Natural killer cell (primary cell): ENCODE measurements at regions not wholly inside any gene's neighbourhood (a gene's known extent, or its start where the extent isn't known, plus 50 kb on each side); places are given as distances from the start of the nearest gene placed in this dataset.

Experiments used
- ATAC-seq, 3 donors: fragments of 150-1000 bp in 2 of 3; fragments of 200-7000 bp in 1 of 3; cut with Tn5 transposase; 1 replicate in 1 of 3; 2 replicates in 2 of 3; pipeline ENCODE4 v1.10.0; 2021; ENCODE audit warnings: mild to moderate bottlenecking in 2 of 3, moderate library complexity in 2 of 3
- DNase-seq, 2 donors: peaks; one replicate each; pipeline versions ENCODE4 v3.0.0 to v3.0.0-alpha.2; 2013 to 2021; ENCODE audit warnings: mixed read lengths in 1 of 2
- H3K27ac ChIP-seq: one replicate; pipeline ENCODE4 v1.5.1; 2013; ENCODE audit warnings: mild to moderate bottlenecking, low read length
- H3K27me3 ChIP-seq: one replicate; pipeline ENCODE4 v1.6.1; 2013; ENCODE audit warnings: low read length; ENCODE audit not compliant: control insufficient read depth, insufficient read depth
- H3K36me3 ChIP-seq: one replicate; pipeline ENCODE4 v1.6.1; 2013; ENCODE audit warnings: low read length; ENCODE audit not compliant: control insufficient read depth, insufficient read depth
- H3K4me1 ChIP-seq: one replicate; pipeline ENCODE4 v1.6.1; 2013; ENCODE audit warnings: low read length; ENCODE audit not compliant: control insufficient read depth, insufficient read depth
- H3K4me3 ChIP-seq: one replicate; pipeline ENCODE4 v1.5.1; 2013; ENCODE audit warnings: low read length
- H3K9me3 ChIP-seq: one replicate; pipeline ENCODE4 v1.6.1; 2013; ENCODE audit warnings: low read length; ENCODE audit not compliant: control insufficient read depth, insufficient read depth
- H3K27ac Mint-ChIP-seq, 2 donors: one replicate each; pipeline ENCODE4 v1.8.0; 2022; ENCODE audit warnings: mild to moderate bottlenecking in 2 of 2, mixed read lengths in 2 of 2, moderate library complexity in 1 of 2
- H3K27me3 Mint-ChIP-seq, 2 donors: one replicate each; pipeline ENCODE4 v1.8.0; 2022; ENCODE audit warnings: low read depth in 2 of 2, mixed read lengths in 2 of 2
- H3K36me3 Mint-ChIP-seq: one replicate; pipeline ENCODE4 v1.8.0; 2022; ENCODE audit warnings: mixed read lengths
- H3K4me1 Mint-ChIP-seq, 2 donors: one replicate each; pipeline ENCODE4 v1.8.0; 2022; ENCODE audit warnings: mixed read lengths in 2 of 2
- H3K4me3 Mint-ChIP-seq: one replicate; pipeline ENCODE4 v1.8.0; 2022; ENCODE audit warnings: mild to moderate bottlenecking, moderate library complexity, mixed read lengths
- H3K9me3 Mint-ChIP-seq, 2 donors: one replicate each; pipeline ENCODE4 v1.8.0; 2022; ENCODE audit warnings: mixed read lengths in 2 of 2
- WGBS: methylation state at CpG from one replicate; pipeline ENCODE4 v1.1.7; 2013; ENCODE audit warnings: missing lambda C conversion rate; ENCODE audit not compliant: insufficient coverage; 5-methylcytosine and 5-hydroxymethylcytosine counted together
- intact Hi-C: fragments of 100-400 bp; cut with micrococcal nuclease; formaldehyde crosslinking; loops from one replicate; pipeline ENCODE4 v1.14.2; 2022
- TF ChIP-seq, protein P1 (sequence below): fragments of 200-600 bp; IDR thresholded peaks from one replicate; pipeline ENCODE4 v1.8.0; 2022; ENCODE audit warnings: antibody characterized with exemption

DNA sequence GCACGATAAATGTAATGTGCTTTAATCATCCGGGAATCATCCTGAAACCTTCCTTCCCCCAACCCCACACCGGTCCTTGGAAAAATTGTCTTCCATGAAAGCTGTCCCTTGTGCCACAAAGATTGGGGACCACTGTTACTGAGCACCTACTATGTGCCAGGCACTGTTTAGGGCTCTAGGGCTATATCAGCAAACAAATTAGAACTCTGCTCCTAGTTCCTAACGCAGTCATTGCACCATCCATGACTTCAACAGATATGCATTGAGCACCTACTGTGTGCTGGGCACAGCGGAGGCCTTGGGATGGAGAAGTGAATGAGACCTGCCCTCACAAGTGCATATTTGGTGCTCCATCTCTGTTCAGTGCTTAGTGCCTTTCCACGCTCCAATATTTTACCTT lies 50.3 kb upstream of the BLCAP start:
- H3K4me3 ChIP-seq, result no peak overlapping the region
- ATAC-seq, result no peak
- no peaks in the 10 kb centered on the region for H3K4me1 ChIP-seq
- H3K4me1 Mint-ChIP-seq, result no peaks in the 10 kb centered on the region
- TF ChIP-seq, protein P1, sequence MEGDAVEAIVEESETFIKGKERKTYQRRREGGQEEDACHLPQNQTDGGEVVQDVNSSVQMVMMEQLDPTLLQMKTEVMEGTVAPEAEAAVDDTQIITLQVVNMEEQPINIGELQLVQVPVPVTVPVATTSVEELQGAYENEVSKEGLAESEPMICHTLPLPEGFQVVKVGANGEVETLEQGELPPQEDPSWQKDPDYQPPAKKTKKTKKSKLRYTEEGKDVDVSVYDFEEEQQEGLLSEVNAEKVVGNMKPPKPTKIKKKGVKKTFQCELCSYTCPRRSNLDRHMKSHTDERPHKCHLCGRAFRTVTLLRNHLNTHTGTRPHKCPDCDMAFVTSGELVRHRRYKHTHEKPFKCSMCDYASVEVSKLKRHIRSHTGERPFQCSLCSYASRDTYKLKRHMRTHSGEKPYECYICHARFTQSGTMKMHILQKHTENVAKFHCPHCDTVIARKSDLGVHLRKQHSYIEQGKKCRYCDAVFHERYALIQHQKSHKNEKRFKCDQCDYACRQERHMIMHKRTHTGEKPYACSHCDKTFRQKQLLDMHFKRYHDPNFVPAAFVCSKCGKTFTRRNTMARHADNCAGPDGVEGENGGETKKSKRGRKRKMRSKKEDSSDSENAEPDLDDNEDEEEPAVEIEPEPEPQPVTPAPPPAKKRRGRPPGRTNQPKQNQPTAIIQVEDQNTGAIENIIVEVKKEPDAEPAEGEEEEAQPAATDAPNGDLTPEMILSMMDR, result no peak
- H3K27ac Mint-ChIP-seq, result no peak overlapping the region
- no peak overlapping the region for H3K4me3 Mint-ChIP-seq
- 88% methylated on average over 6 of the region's 6 CpGs for WGBS
- DNase-seq, result no peak
- no peak overlapping the region for H3K27ac ChIP-seq
- intact Hi-C loops, result no loop called here
- H3K9me3 Mint-ChIP-seq, result no peaks in the 10 kb centered on the region
- no peaks in the 10 kb centered on the region for H3K36me3 ChIP-seq
- peaks cover 21 to 22% of the 10 kb centered on the region in 2 donors for H3K27me3 Mint-ChIP-seq
- H3K27me3 ChIP-seq, result no peaks in the 10 kb centered on the region
- H3K36me3 Mint-ChIP-seq, result no peaks in the 10 kb centered on the region
- no peaks in the 10 kb centered on the region for H3K9me3 ChIP-seq
